ENCODE measurements at regions not wholly inside any gene's neighbourhood (a gene's known extent, or its start where the extent isn't known, plus 50 kb on each side); places are given as distances from the start of the nearest gene placed in this dataset.

DNA sequence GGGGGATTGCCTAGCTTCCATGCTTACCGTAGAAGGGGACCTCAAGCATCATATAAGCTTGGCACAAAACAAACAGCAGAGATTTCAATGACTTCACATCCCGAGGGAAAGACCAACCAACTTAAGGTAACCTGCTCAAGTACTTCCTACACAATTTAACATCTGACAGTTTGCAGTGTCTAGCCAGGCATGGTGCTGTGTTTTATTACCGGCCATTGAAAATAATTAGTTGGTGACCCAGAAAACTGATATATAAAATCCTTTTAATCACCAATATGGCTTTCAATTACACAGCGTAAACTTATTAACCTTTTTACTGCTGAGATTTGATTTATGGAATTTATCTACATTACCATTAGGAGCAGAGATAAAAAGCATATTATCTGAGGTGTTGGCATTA lies 268.3 kb downstream of the ARRDC4 start:
- in situ Hi-C loops (cut with HindIII; ENCODE audit: low pct_ligation_motif_present, low pct_unique_long_range_greater_than_20kb, low sequenced_read_pairs) = no loop called here
- no peak for DNase-seq

DNA sequence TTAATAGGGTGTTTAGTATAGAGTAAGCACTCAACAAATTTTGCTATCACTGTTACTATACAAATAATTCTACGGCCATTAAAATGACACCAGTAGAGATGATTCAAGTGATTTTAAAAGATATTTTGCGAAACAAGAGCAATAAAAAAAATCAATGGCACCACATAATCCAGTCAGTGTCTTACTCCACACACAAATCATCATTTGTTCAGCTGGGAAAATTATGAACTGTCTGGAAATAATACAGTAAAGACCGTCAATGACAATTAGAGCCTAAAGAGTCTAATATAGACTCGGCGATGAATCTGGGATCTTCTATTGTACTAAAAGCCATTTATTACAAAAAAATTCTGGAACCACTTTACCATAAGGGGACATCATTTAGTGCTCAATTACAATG lies 270.5 kb downstream of the ARRDC4 start:
- DNase-seq = no peak
- in situ Hi-C loops (cut with HindIII; ENCODE audit: low pct_ligation_motif_present, low pct_unique_long_range_greater_than_20kb, low sequenced_read_pairs) = no loop called here

DNA sequence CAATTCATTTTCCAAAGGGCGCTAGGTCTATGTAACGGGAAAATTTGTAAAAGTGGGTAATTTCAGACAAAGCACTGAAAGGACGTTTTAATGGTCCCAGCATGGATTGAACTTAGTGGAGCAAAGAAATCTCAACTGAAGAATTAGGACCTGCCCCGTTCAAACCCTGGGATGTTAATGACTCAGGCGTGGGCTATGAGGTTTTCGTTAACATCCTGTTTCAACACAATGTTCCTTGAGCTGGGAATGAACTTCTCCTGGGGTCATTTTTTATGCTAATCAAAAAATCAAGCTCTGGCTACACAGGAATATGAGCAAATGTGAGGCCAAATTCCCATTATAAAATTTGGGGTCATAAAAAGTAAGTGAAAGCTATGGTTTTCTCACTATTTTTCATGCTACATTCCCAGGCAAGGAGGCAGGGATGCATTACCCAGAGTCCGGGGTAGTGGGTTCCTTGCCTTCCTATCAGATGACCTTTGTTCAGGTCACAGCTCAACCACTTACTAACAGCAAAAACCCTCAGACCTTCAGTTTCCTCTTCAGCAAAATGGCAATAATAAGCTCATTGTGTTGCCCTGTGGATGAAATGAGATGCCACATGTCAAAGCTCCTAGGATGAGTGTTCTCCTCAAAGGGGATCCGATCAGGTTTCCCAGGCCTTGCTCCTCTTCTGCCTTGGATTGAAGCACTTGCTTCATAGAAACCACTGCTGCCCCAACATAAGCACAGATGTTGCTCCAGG lies 271.4 kb downstream of the ARRDC4 start:
- DNase-seq = no peak
- in situ Hi-C loops (cut with HindIII; ENCODE audit: low pct_ligation_motif_present, low pct_unique_long_range_greater_than_20kb, low sequenced_read_pairs) = no loop called here

DNA sequence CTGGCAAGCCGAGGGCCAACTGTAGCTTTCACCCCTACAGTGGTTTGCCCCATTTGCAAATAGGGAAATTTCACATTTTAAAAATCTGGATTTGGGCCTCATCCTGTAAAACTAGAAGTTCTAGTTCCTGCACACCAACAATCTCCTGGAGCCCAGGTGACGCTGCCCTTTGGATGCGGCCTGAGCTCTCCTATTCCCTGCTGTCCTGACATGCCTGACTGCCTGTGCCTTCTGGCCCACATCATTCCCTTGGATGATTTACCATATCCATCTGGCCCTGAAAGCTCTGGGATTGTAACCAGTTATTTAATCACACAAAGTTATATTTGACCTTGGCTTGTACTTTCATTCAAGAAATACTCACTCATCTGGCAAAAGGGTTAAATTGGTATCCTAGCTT lies 272.3 kb downstream of the ARRDC4 start:
- DNase-seq = no peak
- in situ Hi-C loops (cut with HindIII; ENCODE audit: low pct_ligation_motif_present, low pct_unique_long_range_greater_than_20kb, low sequenced_read_pairs) = no loop called here

DNA sequence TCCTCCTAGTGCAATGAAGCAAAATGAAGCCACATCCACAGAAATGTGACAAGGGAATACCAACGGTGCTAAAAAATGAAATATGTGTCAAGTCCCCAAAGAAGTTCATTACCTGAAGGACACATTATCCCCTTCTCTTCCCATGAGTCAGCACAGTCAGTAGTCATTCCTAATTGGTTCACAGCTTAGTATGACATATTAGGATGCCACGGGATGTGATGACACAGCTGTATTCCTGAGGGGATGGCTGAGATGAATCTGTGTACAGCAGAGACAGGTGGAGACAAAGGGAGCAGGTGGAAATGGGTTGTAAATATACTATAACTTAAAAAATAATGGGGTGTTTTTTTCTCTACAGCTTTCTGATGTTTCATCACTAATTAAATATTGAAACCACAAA lies 273.4 kb downstream of the ARRDC4 start:
- in situ Hi-C loops (cut with HindIII; ENCODE audit: low pct_ligation_motif_present, low pct_unique_long_range_greater_than_20kb, low sequenced_read_pairs) = no loop called here
- no peak for DNase-seq

DNA sequence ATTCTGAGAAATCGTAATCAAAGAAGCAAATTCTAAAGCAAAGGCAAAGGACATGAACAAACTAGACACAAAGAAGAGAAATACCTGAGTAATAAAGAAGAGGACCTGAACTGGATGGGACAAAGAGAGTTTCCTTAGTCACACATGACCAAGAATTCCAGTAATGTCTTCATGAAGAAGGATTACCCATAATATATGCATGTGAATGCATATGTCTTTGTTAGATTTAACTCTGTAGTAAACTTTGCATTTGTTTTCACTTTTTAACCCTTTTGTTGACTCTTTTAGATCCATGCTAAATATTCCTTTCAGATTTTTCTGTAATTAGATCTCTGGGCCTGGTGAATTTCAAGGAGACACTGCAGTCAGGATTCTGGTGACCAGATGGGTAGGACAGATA lies 279.8 kb downstream of the ARRDC4 start:
- in situ Hi-C loops (cut with HindIII; ENCODE audit: low pct_ligation_motif_present, low pct_unique_long_range_greater_than_20kb, low sequenced_read_pairs) = no loop called here
- DNase-seq = no peak

DNA sequence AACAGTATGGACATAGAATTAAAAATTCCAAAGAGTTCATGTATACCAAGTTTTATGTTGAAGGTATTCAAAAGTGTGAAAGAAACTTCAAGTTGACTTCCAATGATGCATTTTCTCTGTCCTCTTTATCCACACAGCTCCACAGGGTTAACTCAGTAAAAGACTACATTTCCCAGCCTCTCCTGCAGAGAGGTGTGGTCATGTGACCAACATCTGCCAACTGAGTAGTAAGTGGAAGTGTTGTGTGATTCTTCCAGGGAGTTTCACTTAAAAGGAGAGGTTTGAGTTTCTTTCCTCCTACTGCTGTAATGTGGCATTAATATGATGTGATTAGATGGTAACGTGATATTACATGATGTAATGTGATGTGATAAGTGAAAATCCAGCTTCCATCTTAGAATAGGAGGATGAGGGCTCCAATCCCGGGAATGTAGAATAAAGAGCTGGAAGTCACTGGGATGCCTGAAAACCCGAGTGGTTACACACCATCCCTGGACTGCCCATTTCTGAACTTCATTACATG lies 280.6 kb downstream of the ARRDC4 start:
- in situ Hi-C loops (cut with HindIII; ENCODE audit: low pct_ligation_motif_present, low pct_unique_long_range_greater_than_20kb, low sequenced_read_pairs) = no loop called here
- DNase-seq = no peak

DNA sequence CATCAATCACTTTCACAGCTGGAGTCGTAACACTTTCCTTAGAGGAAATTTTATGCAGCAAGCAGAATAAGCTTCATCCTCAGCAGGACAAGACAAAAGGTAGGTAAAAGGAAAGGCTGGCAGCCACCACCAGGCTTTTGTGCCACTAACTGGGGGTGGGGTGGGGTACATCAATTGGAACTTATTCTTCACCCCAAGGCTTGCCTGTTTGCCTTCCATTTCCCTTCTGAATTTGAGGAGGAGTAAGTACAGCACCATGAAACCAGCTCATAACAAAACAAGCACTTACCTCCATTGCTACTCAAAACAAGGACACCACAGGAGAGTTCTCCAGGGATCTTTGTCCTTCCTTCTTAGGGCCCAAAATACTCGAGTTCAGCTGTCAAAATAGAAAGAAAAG lies 296.8 kb downstream of the ARRDC4 start:
- in situ Hi-C loops (cut with HindIII; ENCODE audit: low pct_ligation_motif_present, low pct_unique_long_range_greater_than_20kb, low sequenced_read_pairs) = no loop called here
- DNase-seq = no peak

DNA sequence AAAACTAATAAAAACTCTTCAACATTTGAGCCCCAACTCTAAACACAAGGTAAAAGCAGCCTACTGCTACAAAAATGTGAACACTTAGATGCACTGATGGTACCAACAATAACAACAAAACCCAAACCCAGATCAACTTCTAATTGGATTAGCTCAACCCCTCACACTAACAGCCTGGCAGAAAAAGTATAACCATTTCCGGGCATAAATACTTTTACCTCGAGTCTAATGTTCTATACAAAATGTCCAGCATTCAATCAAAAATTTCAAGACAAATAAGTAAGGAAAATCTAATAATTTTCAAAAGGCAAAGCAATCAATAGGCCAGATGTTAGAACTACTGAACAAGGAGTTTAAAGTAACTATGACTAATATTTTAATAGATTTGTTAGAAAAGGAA lies 303.3 kb downstream of the ARRDC4 start:
- DNase-seq = no peak
- in situ Hi-C loops (cut with HindIII; ENCODE audit: low pct_ligation_motif_present, low pct_unique_long_range_greater_than_20kb, low sequenced_read_pairs) = no loop called here

DNA sequence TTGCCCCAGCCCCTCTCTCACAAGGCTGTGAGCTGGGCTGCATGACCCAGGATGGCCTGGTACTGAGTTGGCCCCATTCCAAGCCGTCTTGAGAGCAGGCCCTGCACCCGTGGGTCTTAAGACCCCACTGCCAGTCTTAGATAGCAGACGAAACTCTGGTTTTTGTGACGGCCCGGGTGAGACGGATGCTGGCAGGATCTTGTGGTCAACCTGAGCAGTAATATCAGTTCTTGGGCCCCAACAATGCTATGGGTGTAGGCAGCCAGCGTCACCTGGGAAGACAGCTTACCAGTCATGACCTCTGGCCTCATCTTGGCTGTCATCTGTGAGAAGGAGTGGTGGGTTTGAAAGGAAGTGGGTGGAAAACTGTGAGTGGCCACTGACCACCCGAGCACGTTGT lies 305.8 kb downstream of the ARRDC4 start:
- in situ Hi-C loops (cut with HindIII; ENCODE audit: low pct_ligation_motif_present, low pct_unique_long_range_greater_than_20kb, low sequenced_read_pairs) = no loop called here
- no peak for DNase-seq

DNA sequence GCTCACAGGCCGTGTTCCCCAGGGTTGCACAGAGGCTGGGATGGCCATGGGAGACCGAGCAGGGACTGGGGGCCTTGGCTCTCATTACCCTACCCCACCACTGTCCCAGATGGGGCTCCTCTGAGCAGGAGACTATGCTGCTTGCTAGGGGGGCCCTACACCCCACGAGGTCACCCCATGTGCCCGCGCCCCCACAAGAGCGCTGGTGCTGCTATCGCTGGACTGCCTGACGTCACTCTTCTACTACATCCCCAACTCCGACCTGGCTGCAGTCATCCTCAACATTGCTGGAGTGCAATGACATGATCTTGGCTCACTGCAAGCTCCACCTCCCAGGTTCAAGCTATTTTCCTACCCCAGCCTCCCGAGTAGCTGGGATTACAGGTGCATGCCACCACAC lies 307.7 kb downstream of the ARRDC4 start:
- in situ Hi-C loops (cut with HindIII; ENCODE audit: low pct_ligation_motif_present, low pct_unique_long_range_greater_than_20kb, low sequenced_read_pairs) = no loop called here
- DNase-seq = no peak

DNA sequence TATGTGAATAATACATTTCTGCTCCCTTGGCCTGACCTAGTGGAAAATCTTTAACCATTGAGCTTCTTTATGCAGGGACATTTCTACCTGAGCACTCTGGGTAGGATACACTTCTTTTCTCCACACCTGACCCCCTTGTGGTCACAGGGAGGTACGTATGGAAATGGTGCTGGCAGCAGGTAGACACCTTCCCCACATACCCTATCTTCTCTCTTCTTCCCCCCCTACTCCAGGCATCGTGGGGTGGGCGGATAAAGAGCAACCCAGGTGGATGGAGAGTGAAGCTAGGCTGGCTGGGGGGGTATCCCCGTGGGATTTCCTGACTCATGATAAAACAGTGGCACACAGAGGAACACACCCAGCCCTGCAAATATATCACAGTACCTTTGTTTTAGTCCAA lies 312.1 kb downstream of the ARRDC4 start:
- no peak for DNase-seq
- in situ Hi-C loops (cut with HindIII; ENCODE audit: low pct_ligation_motif_present, low pct_unique_long_range_greater_than_20kb, low sequenced_read_pairs) = no loop called here

DNA sequence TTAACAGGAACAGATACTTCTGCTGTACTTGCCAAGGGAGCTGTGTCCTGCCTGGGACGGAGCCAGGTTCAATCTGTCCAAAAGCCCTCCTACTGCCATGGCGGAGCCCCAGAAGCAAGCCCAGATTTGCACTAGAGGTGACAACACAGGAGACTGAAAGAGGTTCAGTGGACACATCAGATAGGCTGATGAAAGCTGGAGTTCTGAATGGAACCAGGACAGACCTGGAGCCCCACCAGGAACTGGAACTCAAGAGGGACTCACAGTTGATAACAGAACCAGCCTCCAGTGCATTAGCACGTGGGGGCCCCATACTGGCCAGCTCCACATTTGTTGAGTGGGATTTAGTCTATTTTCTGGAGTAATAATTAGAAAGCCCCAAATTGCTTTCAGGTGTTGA lies 315.5 kb downstream of the ARRDC4 start:
- no peak for DNase-seq
- in situ Hi-C loops (cut with HindIII; ENCODE audit: low pct_ligation_motif_present, low pct_unique_long_range_greater_than_20kb, low sequenced_read_pairs) = no loop called here

DNA sequence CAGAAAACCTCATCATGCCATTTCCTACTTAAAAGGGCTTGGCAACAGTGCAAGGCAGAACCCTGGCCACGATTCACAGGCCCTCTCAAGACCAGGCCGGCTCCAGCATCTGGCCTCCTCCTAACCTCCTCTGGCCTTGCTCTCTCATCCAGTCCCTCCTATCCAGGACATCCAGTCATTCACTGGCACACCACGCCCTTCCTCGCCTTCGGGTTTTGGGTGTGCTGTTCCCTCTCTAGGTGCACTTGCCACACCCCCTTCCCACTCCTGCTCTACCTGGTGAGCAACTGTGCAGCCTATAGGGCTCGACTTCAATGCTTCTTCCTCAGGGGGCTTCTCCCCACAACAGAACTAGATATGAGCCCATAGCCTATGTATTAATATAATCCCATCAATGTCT lies 317.1 kb downstream of the ARRDC4 start:
- in situ Hi-C loops (cut with HindIII; ENCODE audit: low pct_ligation_motif_present, low pct_unique_long_range_greater_than_20kb, low sequenced_read_pairs) = no loop called here
- no peak for DNase-seq

DNA sequence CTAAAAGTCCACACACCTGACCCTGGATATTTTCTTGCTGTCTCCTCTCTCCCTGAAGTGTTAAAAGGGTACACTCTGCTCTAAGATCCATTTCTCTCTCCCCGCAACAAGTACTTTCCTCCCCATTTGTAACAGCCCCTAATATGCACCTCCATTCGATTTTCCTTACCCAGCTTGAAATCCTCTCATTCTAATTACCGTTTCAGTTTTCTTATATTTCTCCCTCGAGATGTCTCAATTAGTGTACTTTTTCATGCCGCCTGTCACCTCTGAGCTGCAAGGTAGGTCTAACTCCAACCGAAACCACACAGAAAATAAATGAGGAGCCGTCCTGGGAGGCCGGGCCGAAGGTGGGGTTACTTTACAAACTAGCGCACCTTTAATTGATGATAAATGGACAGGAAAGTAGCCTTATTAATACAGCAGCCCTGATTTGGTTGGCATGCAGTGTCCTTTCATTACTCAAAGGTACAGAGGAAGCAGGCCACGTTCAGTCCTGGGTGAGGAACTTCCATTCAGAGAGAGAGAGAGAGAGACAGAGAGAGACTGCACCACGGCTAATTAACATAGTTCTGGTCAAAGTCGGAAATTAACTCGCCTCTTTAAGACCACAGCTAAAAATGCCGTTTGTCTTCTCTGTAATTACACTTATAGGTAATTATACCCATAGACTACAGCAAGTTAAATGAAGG lies 319.9 kb downstream of the ARRDC4 start:
- no peak for DNase-seq
- in situ Hi-C loops (cut with HindIII; ENCODE audit: low pct_ligation_motif_present, low pct_unique_long_range_greater_than_20kb, low sequenced_read_pairs) = no loop called here

DNA sequence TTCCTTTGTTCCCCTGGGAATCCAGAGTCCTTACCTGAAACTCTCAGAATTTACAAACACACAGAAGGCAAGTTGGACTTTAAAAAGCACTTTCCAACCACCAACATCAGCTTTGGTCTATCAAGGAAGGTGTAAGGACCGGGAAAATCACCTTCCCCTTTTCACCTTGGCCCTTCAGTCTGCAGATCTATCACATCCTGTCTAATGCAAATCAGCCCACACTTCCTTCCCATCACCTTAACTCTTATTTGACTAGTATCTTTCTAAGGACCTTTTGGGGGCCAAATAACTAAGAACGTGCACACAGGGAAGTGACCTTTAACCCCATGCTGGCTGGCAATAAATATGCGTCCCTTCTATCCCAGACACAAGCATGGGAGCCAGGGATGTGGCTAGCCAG lies 320.6 kb downstream of the ARRDC4 start:
- in situ Hi-C loops (cut with HindIII; ENCODE audit: low pct_ligation_motif_present, low pct_unique_long_range_greater_than_20kb, low sequenced_read_pairs) = no loop called here
- DNase-seq = no peak

DNA sequence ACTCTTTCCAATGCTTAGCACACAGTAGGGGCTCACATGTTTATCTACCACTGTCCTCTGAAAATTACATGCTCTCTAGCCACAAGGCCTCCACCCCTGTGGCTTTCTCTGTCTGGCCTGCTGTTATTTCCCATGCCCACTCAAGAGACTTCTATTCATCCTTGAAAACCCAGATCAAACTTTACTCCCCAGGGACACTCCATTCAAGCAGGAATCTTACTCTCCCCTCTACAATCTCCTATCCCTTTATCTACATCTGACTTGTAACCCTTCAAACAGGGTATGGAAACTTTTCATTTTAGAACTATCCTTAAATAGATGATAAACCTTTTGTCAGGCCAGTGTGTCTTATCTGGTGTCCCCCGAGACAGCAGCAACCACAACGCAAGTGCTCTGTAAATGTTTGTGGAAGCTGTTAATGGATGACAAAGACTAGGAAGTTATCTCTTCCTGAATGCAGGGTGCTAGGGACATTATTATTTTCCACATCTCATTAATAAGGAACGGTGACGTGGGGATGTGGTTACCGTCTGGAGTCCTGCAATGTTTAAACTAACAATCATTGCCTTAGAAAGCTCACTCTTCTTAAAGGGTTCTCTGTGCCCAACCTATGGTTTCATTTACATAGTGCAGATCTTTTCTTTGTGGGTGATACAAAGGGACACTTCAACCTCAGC lies 322.3 kb downstream of the ARRDC4 start:
- no peak for DNase-seq
- in situ Hi-C loops (cut with HindIII; ENCODE audit: low pct_ligation_motif_present, low pct_unique_long_range_greater_than_20kb, low sequenced_read_pairs) = no loop called here

DNA sequence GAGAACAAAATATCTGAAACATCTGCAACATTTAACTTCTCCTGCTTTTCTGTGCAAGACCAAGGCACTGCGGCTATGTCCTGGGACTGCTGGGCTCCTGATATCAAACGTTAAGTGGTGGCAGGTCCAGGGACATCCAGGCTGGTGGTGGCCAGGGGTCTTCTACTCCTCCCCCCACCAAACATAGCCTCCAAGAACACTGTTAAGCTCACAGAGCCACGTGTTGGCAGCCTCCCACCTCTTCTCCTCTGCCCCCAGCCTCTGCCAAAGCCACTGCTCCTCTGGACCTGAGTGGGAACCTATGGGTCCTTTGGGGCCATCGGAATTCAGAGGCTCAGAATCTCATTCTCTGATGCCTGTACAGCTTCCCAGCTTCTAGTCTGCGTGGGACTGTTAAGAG lies 325.7 kb downstream of the ARRDC4 start:
- in situ Hi-C loops (cut with HindIII; ENCODE audit: low pct_ligation_motif_present, low pct_unique_long_range_greater_than_20kb, low sequenced_read_pairs) = no loop called here
- no peak for DNase-seq

DNA sequence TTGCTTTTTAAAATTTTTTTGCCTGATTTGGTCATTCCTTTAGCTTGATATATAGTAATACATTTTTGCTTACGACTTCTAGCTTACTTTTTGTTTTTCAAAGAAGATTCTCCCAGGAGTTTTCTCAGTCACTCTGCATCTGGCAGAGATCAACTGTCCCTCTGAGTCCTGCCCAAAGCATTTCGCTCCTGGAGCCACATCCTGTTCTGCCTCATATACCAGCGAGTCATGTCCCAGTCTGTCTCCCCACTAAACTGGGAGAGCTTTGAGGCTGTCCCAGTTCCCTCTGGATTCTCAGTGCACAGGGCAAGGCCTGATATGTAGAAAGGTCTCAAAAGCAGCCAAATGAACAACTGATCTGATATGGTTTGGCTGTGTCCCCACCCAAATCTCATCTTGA lies 326.3 kb downstream of the ARRDC4 start:
- DNase-seq = peak; percentile 7
- in situ Hi-C loops (cut with HindIII; ENCODE audit: low pct_ligation_motif_present, low pct_unique_long_range_greater_than_20kb, low sequenced_read_pairs) = no loop called here
